Brain pericyte (primary cell): ENCODE measurements at regions not wholly inside any gene's neighbourhood (a gene's known extent, or its start where the extent isn't known, plus 50 kb on each side); places are given as distances from the start of the nearest gene placed in this dataset.
"Not testable (repeated sequence)": the region's sequence is repeated elsewhere in the genome, so short reads cannot be mapped to it uniquely, and the experiment has no call there.

Experiments
- DNase-seq: peaks from one replicate; pipeline ENCODE4 v3.0.0-alpha.2; 2012; ENCODE audit warnings: low read depth, low spot score

DNA sequence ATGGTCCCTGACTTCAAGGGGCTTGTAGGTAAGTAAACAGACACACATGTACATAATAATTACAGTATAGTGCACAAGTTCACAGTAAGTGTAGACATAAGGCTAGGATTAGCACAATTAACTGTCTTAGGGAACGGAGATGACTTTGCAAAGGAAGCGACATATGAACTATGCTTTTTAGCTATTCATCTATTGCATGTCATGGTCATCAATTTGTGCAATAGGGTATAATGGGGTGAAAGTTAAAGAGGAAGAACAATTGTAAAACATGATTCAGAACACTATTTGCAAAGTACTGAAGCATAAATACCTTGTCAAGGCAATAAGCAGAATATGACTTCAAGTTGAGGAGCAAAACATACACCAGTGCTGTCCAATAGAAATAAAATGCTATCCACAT lies 112.3 kb upstream of the SLC8A1 start:
- no peak for DNase-seq

DNA sequence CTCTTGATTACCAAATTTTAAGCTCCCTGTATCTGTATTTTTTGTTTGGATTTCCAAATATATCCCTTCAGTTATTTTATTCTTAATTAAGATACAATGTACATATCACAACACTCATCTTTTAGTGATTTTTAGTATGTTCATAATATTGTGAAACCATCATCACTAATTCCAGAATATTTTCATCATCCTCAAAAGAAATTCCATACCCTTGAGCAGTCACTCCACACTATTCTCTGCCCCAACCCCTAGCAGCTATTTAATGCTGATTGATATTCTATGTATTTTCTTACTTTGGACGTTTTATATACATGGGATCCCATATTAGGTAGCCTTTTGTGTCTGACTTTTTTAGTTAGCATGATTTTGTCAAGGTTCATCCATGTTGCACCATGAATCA lies 127.4 kb upstream of the SLC8A1 start:
- DNase-seq: no peak

GRCh38 chr2:40584432-40584831 lies 132.5 kb upstream of the SLC8A1 start:
- DNase-seq: no peak

DNA sequence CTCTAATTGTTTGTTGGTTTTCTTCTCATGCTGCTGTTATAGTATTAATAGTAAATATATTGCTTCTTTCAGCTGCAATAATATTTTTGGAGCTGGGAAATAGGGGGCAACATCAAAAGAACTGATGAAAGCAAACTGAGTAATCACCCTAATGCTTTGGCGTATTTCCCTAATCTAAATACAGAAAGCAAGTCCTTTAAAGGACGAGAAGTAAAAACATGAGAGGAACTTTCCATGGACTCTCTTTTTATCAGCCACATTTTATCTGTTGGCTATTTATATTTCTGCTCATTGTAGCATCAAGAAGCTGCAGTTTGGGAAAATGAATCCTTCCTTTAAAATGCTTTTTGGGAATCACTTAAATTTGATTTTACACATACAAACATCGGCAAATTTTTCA lies 139.9 kb upstream of the SLC8A1 start:
- no peak for DNase-seq

DNA sequence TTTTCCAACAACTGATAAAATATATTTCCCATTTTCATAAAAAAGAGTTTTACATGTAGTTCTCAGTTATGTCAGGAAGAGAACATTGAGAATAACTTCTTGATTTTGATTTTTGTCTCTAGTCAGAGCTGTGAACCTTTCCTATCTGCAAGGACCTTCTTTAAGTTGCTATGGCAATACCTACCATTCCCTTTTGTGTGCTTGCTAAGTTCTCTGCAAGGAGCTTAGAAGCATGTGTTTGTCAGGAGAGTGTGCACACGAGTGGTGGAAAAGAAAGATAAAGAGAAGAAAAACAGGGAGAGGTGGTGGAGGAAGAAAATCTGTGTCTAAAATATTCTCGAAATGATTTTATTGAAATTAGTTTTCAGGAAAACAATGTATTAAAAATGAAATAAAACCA lies 140.3 kb upstream of the SLC8A1 start:
- no peak for DNase-seq

DNA sequence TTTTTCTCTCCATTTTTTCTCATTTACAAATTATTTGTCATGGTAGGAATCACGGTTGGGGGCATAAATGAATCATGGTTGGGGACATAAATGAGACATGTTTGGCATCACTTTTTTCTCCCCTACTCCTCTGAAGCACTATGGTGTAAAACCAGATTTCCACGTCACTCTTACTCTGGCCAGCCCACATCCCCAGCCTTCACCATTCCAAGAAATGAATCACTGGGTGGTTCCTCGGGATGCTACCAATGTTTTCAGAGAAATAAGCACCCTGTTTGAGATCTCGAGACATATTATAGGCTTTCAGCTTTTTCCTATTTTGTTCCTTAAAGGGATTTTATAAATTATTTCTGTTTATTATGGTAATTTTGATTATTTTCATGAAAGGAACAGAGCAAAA lies 155.0 kb upstream of the SLC8A1 start:
- DNase-seq: no peak

- DNase-seq: no peak
Measured at GRCh38 chr2:40611196-40611595, 159.3 kb upstream of the SLC8A1 start.

GRCh38 chr2:40625849-40626248 lies 174.0 kb upstream of the SLC8A1 start:
- DNase-seq: no peak

GRCh38 chr2:40628556-40628955 lies 176.7 kb upstream of the SLC8A1 start:
- no peak for DNase-seq

DNA sequence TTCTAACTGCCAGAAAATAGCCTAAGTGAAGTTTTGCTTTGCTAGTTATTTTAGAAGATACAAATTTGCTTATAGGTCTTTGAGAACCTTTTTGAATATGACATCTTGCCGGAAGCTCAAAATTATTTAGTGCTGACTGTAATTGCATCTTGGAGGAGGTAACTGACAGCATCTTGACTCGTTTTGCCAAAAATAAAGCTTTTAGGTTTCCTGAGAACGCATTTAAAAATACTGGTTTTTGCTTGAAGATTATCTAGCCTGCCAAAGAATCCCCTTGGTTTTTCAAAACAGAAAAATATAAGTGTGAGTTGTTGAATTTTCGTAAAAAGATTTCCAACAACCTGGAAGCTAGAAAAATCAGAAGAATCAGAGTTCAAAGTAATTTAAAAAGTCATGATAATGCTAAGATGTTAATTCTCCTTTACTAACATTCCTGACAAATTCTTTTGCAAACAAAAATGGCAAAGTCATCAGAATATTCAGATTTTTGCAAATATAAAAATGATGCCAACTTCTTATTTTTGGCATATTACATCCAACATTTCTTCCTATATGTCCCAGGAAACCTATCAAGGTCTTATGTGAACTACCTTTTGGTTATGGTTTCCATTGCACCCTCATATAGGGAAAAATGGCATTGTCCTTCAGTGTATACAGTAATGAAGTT lies 178.0 kb upstream of the SLC8A1 start:
- DNase-seq: no peak

DNA sequence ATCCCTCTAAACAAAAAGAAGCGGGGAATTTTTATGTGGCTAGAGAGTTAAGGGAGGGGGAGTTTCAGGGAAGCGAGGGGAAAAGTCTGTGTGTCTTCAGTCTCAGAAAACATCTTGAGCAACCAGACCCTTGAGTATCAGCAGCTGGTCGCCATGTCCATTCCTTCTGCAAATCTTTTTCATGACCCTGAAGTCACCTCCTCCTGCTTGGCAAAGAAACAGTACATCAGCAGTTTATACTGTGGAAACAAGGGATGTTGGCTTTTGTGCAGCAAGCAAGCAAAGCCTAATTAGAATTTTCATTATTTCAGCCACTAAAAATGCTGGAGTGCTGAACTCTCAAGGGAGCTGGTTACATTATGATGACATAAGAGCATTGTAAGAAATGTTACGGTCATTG lies 187.4 kb upstream of the SLC8A1 start:
- DNase-seq: no peak

- DNase-seq: no peak
Measured at GRCh38 chr2:40642237-40642636, 190.3 kb upstream of the SLC8A1 start.

DNA sequence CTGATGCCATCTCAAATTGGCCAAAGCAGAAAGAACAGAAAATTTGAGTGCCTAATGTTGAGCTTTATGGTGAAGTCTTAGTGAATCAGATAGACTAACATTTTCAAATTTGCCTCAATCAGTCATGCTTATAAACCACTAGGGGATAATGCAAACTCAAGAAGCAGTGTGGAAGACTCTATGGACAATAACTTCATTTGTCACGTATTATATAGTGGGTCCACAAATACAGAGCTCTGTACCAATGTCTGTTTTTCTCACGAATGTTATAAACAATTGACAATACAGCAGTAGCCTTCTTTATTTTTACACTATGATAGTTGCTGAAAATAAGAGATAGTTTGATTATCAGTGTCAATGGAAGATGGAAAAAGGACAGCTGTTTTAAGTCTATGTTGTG lies 190.8 kb upstream of the SLC8A1 start:
- DNase-seq: no peak

DNA sequence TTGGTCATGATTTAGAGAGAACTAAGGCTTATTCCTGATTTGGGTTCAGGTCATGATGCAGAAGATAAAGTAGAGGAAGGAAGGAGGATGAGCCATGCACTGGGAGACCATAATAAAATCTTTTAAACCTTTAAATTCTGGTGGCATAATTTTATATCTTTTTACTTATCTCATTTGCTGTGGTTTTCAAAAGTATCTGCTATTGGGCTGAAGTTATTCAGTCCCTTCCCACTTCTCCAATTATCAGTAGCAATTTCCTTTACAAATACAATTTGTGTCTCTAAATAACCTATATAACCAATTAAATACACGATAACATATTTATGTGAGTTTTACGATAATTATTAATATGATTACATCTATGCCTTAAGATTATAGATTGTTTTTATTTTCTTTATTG lies 194.8 kb upstream of the SLC8A1 start:
- no peak for DNase-seq

DNA sequence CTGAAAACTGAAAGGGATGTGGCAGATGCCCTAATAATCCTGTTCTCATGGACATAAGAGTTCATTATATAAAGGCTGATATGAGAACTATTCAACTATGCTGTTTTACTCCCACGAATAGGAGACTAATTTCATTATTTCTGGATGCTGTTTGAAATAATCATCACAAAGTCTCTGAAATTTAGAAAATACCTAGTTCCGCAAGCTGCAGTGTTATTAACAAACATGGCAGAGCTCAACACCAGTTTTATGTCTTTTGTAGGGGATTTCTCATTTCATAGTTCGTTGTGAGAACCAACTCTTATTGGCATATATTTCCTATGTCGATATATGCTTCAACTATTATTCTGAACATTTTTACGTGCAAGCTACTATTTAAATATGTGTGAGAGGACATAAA lies 200.3 kb upstream of the SLC8A1 start:
- DNase-seq: no peak

GRCh38 chr2:40653829-40654228 lies 201.9 kb upstream of the SLC8A1 start:
- no peak for DNase-seq

DNA sequence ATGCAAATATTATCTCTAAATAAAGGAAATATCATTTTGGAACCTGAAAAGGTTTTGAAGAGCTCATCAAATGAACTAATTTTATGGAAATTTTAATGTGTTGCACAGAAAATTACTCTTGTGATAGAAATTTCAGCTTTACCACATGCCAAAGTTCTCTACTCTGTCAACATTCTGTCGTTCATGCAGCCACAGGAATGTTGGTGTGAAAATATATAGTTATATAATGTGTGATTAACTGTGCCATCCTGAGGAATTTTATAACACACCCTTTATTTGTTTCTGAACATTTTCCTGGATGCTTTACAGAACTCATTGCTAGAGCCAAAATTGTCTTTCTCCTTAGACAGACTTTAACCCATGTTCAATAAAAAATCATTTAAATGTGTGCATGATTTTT lies 202.5 kb upstream of the SLC8A1 start:
- DNase-seq: no peak

DNA sequence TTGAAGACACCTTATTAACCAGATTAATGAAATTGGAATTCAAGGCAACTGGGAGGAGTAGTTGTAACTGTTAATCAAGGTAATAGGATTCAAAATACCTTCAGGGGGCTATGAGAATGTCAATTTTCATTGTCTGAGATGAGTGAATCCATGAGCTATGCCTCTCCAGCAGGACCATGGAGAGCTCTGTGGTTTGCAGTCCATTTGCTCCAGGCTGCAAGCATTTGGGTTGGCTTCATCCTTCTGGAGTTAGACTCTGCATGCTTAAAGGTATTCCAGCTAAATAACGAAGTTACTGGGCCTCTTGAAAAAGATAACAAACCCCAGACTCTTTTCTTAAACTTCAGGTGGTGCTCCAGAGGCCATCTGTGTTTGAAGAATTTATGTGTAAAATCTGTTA lies 207.1 kb upstream of the SLC8A1 start:
- DNase-seq: no peak

- DNase-seq: no peak
Measured at GRCh38 chr2:40665493-40666232, 213.8 kb upstream of the SLC8A1 start.

DNA sequence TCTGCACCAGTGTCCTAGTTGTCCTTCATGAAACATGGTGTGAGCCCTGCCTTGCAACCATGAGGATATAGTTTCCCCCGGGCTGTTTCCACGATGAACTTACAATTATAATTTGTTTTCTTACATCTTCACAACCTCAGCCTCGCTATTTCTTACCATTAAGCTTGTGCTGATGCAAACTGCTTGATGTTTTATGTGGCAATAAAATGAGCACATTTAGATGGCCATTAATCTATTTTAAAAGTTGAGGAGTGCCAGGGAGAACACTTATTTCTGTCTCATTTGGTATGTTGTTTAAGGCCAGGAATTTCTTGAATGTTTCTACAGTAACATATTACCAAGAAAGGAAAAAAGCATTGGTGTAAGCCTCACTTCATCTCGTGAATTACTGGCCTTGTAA lies 214.5 kb upstream of the SLC8A1 start:
- no peak for DNase-seq

DNA sequence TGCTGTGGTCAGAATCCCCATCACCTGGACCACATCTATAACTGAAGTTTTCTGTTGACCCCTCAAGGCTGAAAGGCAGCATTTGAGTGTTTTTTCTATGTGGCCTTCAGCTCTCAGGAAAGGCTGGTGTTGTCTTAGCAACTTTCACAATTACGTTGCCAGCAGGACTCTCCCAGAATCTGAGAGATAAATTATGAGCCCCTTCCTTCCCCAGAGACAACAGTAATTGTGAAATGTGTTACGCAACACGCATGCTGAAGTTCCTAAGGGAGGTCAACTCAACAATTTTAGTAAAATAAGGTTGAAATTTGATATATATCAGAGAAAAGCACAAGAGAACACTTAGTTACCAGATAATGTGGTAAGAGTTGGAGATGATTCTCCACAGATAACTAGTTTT lies 216.5 kb upstream of the SLC8A1 start:
- peak; percentile 71 for DNase-seq

DNA sequence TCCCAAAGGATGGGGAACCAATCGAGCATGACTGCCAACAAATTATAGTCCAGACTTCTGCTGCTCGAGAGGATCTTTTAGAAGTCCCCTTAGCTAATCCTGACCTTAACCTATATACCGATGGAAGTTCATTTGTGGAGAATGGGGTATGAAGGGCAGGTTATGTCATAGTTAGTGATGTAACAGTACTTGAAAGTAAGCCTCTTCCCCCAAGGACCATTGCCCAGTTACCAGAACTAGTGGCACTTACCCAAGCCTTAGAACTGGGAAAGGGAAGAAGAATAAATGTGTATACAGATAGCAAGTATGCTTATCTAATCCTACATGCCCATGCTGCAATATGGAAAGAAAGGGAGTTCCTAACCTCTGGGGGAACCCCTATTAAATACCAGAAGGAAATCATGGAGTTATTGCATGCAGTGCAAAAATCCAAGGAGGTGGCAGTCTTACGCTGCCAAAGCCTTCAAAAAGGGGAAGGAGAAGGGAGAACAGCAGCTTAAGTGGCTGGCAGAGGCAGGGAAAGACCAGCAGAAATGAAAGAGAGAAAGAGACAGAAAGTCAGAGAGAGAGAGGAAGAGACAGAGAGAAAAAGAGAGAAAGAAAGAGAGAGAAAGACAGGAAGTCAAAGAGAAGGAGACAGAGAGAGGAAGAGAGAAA lies 224.4 kb upstream of the SLC8A1 start:
- not testable (repeated sequence) for DNase-seq

- DNase-seq: no peak
Measured at GRCh38 chr2:40680547-40680946, 228.7 kb upstream of the SLC8A1 start.
